ENCODE measurements at regions not wholly inside any gene's neighbourhood (a gene's known extent, or its start where the extent isn't known, plus 50 kb on each side); places are given as distances from the start of the nearest gene placed in this dataset.

- TF ChIP-seq CTCF (IDR thresholded peaks at IDR 0.05) (no peak), POLR2A (IDR thresholded peaks at IDR 0.05) (no peak)
Observed at GRCh38 chr1:187151555-187151954, 322.8 kb downstream of the PLA2G4A start.
